ENCODE measurements at regions not wholly inside any gene's neighbourhood (a gene's known extent, or its start where the extent isn't known, plus 50 kb on each side); places are given as distances from the start of the nearest gene placed in this dataset.
"Not testable (repeated sequence)": the region's sequence is repeated elsewhere in the genome, so short reads cannot be mapped to it uniquely, and the experiment has no call there.

DNA sequence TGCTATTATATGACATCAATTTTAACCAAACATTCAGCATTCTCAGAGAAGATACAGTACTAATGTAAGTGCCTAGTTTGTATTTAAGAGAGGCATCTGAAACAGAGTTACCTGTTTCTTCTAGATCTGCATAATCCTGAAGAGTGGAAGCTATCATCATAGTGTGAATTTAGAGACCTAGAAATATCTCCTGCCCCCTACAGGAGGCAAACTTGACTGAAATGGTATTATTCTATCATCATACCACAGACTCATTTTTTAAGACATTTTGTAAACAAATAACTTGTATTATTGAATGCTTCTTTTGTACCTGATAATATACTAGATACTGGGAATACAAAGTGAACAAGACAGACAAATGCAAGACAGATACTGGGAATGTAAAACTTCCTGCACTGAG is 216.8 kb upstream of the RPS23 start:
- no peak overlapping the region for H3K4me3 ChIP-seq (ENCODE audit: low read depth, low read length)
- DNase-seq (ENCODE audit: low read depth) = no peak

- DNase-seq (ENCODE audit: low read depth) = no peak
- no peak overlapping the region for H3K4me3 ChIP-seq (ENCODE audit: low read depth, low read length)
Measured at GRCh38 chr5:82493221-82493620, 215.1 kb upstream of the RPS23 start.

GRCh38 chr5:82491397-82491796 is 213.2 kb upstream of the RPS23 start:
- DNase-seq (ENCODE audit: low read depth) = no peak
- no peak overlapping the region for H3K4me3 ChIP-seq (ENCODE audit: low read depth, low read length)

- no peak overlapping the region for H3K4me3 ChIP-seq (ENCODE audit: low read depth, low read length)
- no peak for DNase-seq (ENCODE audit: low read depth)
Measured at GRCh38 chr5:82489683-82490082, 211.5 kb upstream of the RPS23 start.

DNA sequence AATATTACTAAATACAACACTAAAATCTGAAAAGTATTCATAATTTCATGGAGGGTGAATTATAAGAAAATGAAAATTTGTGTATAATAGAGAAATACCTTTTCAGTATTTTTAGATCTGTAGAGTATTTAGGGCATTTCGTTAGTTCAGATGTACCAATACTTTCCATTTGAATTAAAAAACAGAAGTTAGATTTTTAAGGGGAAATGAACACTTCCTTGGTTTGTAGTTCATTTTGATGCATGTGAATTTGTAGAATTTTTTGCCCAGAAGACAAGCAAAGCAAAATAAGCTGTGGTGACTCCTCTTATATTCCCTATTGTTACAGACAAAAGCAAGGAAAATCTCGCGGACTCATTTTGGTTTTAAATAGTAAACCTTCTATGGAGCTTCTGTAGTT is 209.0 kb upstream of the RPS23 start:
- no peak for DNase-seq (ENCODE audit: low read depth)
- H3K4me3 ChIP-seq (ENCODE audit: low read depth, low read length) = no peak overlapping the region

- H3K4me3 ChIP-seq (ENCODE audit: low read depth, low read length) = no peak overlapping the region
- no peak for DNase-seq (ENCODE audit: low read depth)
Measured at GRCh38 chr5:82480331-82480730, 202.2 kb upstream of the RPS23 start.

DNA sequence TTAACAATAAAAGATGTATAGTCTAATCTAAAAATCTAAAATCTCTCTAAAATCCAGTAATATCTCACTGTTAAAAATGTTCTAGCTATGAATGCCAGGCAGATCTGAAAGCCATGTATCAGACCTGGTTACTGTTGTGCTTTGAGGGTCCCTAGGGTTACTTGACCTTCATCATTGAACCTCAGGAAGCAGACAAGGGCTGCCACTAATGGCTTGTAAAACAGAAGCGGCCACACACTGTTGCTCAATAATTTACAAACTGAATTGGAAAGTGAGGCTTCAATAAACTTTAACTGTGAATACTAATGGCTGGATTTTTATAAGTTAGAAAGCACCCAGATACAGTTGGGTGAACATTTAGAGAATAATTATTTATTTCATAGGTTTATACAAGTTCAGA is 198.0 kb upstream of the RPS23 start:
- no peak for DNase-seq (ENCODE audit: low read depth)
- no peak overlapping the region for H3K4me3 ChIP-seq (ENCODE audit: low read depth, low read length)

GRCh38 chr5:82473262-82473661 is 195.1 kb upstream of the RPS23 start:
- no peak overlapping the region for H3K4me3 ChIP-seq (ENCODE audit: low read depth, low read length)
- no peak for DNase-seq (ENCODE audit: low read depth)

GRCh38 chr5:82470185-82470994 is 192.2 kb upstream of the RPS23 start:
- DNase-seq (ENCODE audit: low read depth) = no peak
- no peak overlapping the region for H3K4me3 ChIP-seq (ENCODE audit: low read depth, low read length)

DNA sequence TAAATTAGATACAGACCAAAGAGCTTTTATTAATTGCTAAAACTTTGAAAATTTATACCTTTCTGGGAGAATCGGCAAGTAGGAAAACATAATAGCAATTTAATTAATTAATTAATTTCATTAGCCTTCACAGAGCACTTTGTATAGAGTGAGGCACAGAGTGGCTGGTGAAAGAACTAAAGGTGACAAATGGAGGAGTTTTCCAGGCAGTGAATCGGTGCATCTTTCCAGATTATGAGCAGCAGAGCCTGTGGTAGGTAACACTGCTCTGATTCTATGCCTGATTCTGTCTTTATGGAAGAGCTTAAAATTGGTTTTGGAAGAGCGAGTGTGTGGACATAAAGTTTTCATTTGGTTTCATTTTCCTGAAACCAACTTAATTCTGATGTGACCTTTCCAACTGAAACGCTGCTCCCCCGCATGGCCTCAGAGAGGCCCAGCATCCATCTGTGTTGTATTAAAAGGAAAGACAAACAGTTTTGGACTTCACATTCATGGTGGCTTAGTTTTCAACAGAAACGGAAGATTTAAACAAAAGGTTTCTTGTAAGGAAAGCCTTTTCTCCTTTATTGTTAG is 188.9 kb upstream of the RPS23 start:
- DNase-seq (ENCODE audit: low read depth) = peak; percentile 28
- H3K4me3 ChIP-seq (ENCODE audit: low read depth, low read length) = peak overlapping the region; percentile 21

DNA sequence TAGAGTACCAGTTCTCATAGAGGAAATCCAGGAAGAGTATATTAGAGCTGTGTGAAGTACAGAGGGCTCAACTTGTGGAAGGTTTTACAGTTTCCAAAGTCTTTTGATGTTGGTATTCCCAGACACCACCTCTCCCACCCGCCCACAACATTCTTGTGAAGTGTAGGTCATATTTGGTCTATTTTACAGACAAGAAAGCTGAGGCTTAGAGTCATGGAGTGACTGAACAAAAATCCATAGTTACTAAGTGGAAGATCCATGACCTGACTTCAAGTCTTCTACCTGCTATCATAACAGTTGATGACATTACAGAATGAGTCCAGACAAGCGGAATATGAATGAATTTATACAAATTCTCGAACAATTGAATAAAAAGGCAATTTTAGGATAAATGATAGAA is 187.1 kb upstream of the RPS23 start:
- no peak overlapping the region for H3K4me3 ChIP-seq (ENCODE audit: low read depth, low read length)
- no peak for DNase-seq (ENCODE audit: low read depth)

DNA sequence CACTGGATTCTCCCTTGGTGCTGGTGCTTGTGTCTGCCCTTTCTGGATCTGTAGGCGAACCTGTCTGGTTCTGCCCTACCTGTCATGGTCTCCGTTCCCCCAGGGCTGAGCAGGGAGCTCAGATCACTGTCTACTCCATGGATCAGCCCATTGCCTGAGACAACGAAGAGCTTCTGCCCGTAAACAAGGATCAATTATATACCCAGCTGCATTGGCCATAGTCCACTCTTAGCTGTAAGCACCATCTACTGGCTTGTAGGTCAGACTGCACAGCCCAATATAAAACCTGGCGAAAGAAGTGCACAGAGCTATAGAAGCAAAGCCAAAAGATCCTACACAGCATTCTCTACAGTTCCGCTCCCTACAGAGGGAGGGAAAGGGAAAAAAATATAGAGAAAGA is 181.5 kb upstream of the RPS23 start:
- DNase-seq (ENCODE audit: low read depth) = no peak
- no peak overlapping the region for H3K4me3 ChIP-seq (ENCODE audit: low read depth, low read length)

- DNase-seq (ENCODE audit: low read depth); H3K4me3 ChIP-seq (ENCODE audit: low read depth, low read length): not testable (repeated sequence)
Measured at GRCh38 chr5:82455317-82455716, 177.2 kb upstream of the RPS23 start.

GRCh38 chr5:82448374-82448773 is 170.2 kb upstream of the RPS23 start:
- H3K4me3 ChIP-seq (ENCODE audit: low read depth, low read length) = no peak overlapping the region
- DNase-seq (ENCODE audit: low read depth) = no peak

GRCh38 chr5:82447913-82448312 is 169.8 kb upstream of the RPS23 start:
- no peak overlapping the region for H3K4me3 ChIP-seq (ENCODE audit: low read depth, low read length)
- DNase-seq (ENCODE audit: low read depth) = no peak

DNA sequence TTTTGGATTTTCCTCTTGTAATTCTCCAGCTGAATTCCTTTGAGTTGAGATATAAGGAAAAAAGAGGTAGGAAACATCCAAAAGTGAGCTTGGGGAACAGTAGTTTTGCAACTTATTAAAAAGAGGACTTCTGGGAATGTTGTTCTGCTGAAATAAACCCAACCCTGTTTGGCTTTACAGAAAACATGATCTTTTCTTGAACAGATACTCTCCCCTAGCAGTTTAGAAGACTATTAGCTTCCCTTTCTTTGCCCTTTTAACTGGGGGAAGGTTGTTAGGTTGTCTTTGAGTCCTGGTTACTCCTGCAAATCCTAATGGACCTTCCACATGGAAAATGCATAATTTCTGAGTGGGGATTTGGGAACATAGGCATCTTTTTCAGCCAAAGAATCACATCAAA is 168.7 kb upstream of the RPS23 start:
- no peak for DNase-seq (ENCODE audit: low read depth)
- H3K4me3 ChIP-seq (ENCODE audit: low read depth, low read length) = no peak overlapping the region

DNA sequence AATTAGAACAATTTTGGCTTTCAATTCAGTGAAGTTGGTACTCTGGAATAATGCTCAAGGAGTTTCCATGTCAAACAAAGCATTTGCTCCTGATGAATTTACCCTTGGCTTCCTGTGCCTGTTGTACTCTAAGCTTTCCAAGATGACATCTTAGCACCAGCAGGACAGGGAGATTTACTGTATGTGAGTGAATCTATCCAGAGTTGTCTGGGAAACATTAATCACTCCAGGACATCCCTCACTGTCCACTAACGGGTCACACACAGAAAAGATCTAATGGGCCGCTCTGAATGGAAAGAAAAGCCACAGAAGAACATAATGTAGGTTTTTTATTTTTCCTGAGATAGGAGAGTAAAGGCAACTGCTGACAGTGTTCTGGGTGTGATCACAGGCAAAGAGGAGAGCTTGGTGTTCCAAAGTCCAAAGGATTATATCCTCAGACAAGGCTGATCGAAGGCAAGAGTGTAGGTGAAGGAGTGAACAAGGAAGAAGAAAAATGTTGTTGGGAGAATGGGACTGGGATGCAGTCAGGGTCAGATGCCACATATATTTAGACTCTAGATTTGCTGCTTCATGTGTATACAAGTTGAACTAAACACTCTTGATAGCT is 167.7 kb upstream of the RPS23 start:
- DNase-seq (ENCODE audit: low read depth) = no peak
- H3K4me3 ChIP-seq (ENCODE audit: low read depth, low read length) = no peak overlapping the region

- H3K4me3 ChIP-seq (ENCODE audit: low read depth, low read length) = no peak overlapping the region
- DNase-seq (ENCODE audit: low read depth) = peak; percentile 51
Measured at GRCh38 chr5:82439750-82440445, 161.7 kb upstream of the RPS23 start.

- not testable (repeated sequence) for H3K4me3 ChIP-seq (ENCODE audit: low read depth, low read length); DNase-seq (ENCODE audit: low read depth)
Measured at GRCh38 chr5:82437565-82437964, 159.4 kb upstream of the RPS23 start.

- no peak overlapping the region for H3K4me3 ChIP-seq (ENCODE audit: low read depth, low read length)
- DNase-seq (ENCODE audit: low read depth) = no peak
Measured at GRCh38 chr5:82436291-82436690, 158.1 kb upstream of the RPS23 start.
